Astrocyte (in vitro differentiated cells and primary cell): ENCODE measurements at regions not wholly inside any gene's neighbourhood (a gene's known extent, or its start where the extent isn't known, plus 50 kb on each side); places are given as distances from the start of the nearest gene placed in this dataset.

Source experiments
- DNase-seq: peaks from one replicate; pipeline ENCODE4 v3.0.0-alpha.2; 2010; ENCODE audit warnings: low read depth
- FAIRE-seq: peaks from 2 replicates; lab custom pipeline; 2011; peaks lifted over from hg19 to GRCh38; lab: Jason Lieb, UNC
- H2AFZ ChIP-seq: 2 replicates; pipeline ENCODE4 v1.6.0; 2012; ENCODE audit warnings: low read depth, low read length, inconsistent platforms
- H3K27ac ChIP-seq: 2 replicates; pipeline ENCODE4 v1.5.1; 2011; ENCODE audit warnings: low read depth, low read length, inconsistent platforms
- H3K27me3 ChIP-seq: 2 replicates; pipeline ENCODE4 v1.6.0; 2011; ENCODE audit warnings: low read length, inconsistent platforms; ENCODE audit not compliant: insufficient read depth
- H3K36me3 ChIP-seq: 2 replicates; pipeline ENCODE4 v1.5.1; 2011; ENCODE audit warnings: low read length, inconsistent platforms; ENCODE audit not compliant: insufficient read depth
- H3K4me1 ChIP-seq: 2 replicates; pipeline ENCODE4 v1.5.1; 2011; ENCODE audit warnings: low read length, inconsistent platforms; ENCODE audit not compliant: insufficient read depth
- H3K4me2 ChIP-seq: 2 replicates; pipeline ENCODE4 v1.6.0; 2012; ENCODE audit warnings: low read length, inconsistent platforms
- H3K4me3 ChIP-seq: 2 replicates; pipeline ENCODE4 v1.5.1; 2011; ENCODE audit warnings: low read depth, mild to moderate bottlenecking, low read length, inconsistent platforms; ENCODE audit not compliant: insufficient read depth
- H3K79me2 ChIP-seq: 2 replicates; pipeline ENCODE4 v1.6.0; 2012; ENCODE audit warnings: mild to moderate bottlenecking, low read length, inconsistent platforms; ENCODE audit not compliant: insufficient read depth
- H3K9ac ChIP-seq: 2 replicates; pipeline ENCODE4 v1.6.0; 2012; ENCODE audit warnings: mild to moderate bottlenecking, low read length, inconsistent platforms
- H3K9me3 ChIP-seq: 2 replicates; pipeline ENCODE4 v1.5.1; 2012; ENCODE audit warnings: low read depth, mild to moderate bottlenecking, low read length, inconsistent platforms; ENCODE audit not compliant: insufficient read depth
- H4K20me1 ChIP-seq: 2 replicates; pipeline ENCODE4 v1.6.0; 2012; ENCODE audit warnings: low read length, inconsistent platforms; ENCODE audit not compliant: insufficient read depth
- H3K27ac Mint-ChIP-seq: one replicate; pipeline ENCODE4 v1.8.0; 2021; ENCODE audit warnings: mild to moderate bottlenecking, mixed read lengths; ENCODE audit not compliant: unreplicated experiment
- H3K27me3 Mint-ChIP-seq: one replicate; pipeline ENCODE4 v1.8.0; 2021; ENCODE audit warnings: low read depth, mixed read lengths; ENCODE audit not compliant: unreplicated experiment
- H3K36me3 Mint-ChIP-seq: one replicate; pipeline ENCODE4 v1.8.0; 2021; ENCODE audit warnings: low read depth, mixed read lengths; ENCODE audit not compliant: unreplicated experiment
- H3K4me1 Mint-ChIP-seq: one replicate; pipeline ENCODE4 v1.8.0; 2021; ENCODE audit warnings: low read depth, mixed read lengths; ENCODE audit not compliant: unreplicated experiment
- H3K4me3 Mint-ChIP-seq: one replicate; pipeline ENCODE4 v1.8.0; 2021; ENCODE audit warnings: mild to moderate bottlenecking, moderate library complexity, mixed read lengths; ENCODE audit not compliant: unreplicated experiment
- H3K9me3 Mint-ChIP-seq: one replicate; pipeline ENCODE4 v1.8.0; 2021; ENCODE audit warnings: mild to moderate bottlenecking, mixed read lengths; ENCODE audit not compliant: unreplicated experiment
- CTCF ChIP-seq: IDR thresholded peaks from 2 replicates; pipeline ENCODE4 v1.5.1; 2011; ENCODE audit warnings: low read depth, mild to moderate bottlenecking, inconsistent platforms, low read length, moderate library complexity; ENCODE audit not compliant: insufficient read depth
- EZH2 ChIP-seq: IDR thresholded peaks from 2 replicates; pipeline ENCODE4 v1.6.1; 2012; ENCODE audit warnings: mild to moderate bottlenecking, low read length, inconsistent platforms; ENCODE audit not compliant: insufficient read depth

GRCh38 chr3:25283613-25284012, 144.4 kb upstream of the RARB start:
- H3K9me3 Mint-ChIP-seq, result peaks cover 6% of the 10 kb centered on the region
- H3K36me3 Mint-ChIP-seq, result no peaks in the 10 kb centered on the region
- H3K4me1 ChIP-seq, result no peaks in the 10 kb centered on the region
- FAIRE-seq (no peak), DNase-seq (no peak)
- no peaks in the 10 kb centered on the region for H4K20me1 ChIP-seq
- TF ChIP-seq CTCF (no peak), EZH2 (no peak)
- H3K36me3 ChIP-seq, result no peaks in the 10 kb centered on the region
- H3K4me3 ChIP-seq, result no peak overlapping the region
- no peaks in the 10 kb centered on the region for H3K79me2 ChIP-seq
- no peak overlapping the region for H3K4me2 ChIP-seq
- no peak overlapping the region for H3K27ac Mint-ChIP-seq
- H2AFZ ChIP-seq, result no peak overlapping the region
- no peaks in the 10 kb centered on the region for H3K9me3 ChIP-seq
- H3K4me3 Mint-ChIP-seq, result no peak overlapping the region
- no peak overlapping the region for H3K27ac ChIP-seq
- no peaks in the 10 kb centered on the region for H3K4me1 Mint-ChIP-seq
- no peak overlapping the region for H3K9ac ChIP-seq
- H3K27me3 ChIP-seq, result no peaks in the 10 kb centered on the region
- H3K27me3 Mint-ChIP-seq, result no peaks in the 10 kb centered on the region

GRCh38 chr3:25284249-25284648, 143.8 kb upstream of the RARB start:
- TF ChIP-seq CTCF, result no peak
- no peak for TF ChIP-seq EZH2
- Histone ChIP-seq H2AFZ (no peak overlapping the region), H3K4me2 (no peak overlapping the region), H3K4me3 (no peak overlapping the region), H4K20me1 (no peaks in the 10 kb centered on the region), H3K9ac (no peak overlapping the region), H3K27ac (no peak overlapping the region), H3K79me2 (no peaks in the 10 kb centered on the region), H3K4me1 (no peaks in the 10 kb centered on the region), H3K36me3 (no peaks in the 10 kb centered on the region), H3K27me3 (no peaks in the 10 kb centered on the region), H3K9me3 (no peaks in the 10 kb centered on the region)
- DNase-seq, result no peak
- Mint-ChIP-seq H3K36me3 (no peaks in the 10 kb centered on the region), H3K27ac (no peak overlapping the region), H3K9me3 (peaks cover 6% of the 10 kb centered on the region), H3K4me3 (no peak overlapping the region), H3K27me3 (no peaks in the 10 kb centered on the region), H3K4me1 (no peaks in the 10 kb centered on the region)
- FAIRE-seq, result no peak

GRCh38 chr3:25287291-25287884, 140.7 kb upstream of the RARB start:
- H3K36me3 Mint-ChIP-seq, result no peaks in the 10 kb centered on the region
- Histone ChIP-seq H3K4me1 (no peaks in the 10 kb centered on the region), H2AFZ (no peak overlapping the region), H3K79me2 (no peaks in the 10 kb centered on the region), H3K27me3 (no peaks in the 10 kb centered on the region), H3K4me2 (no peak overlapping the region), H3K36me3 (no peaks in the 10 kb centered on the region), H3K4me3 (no peak overlapping the region), H3K27ac (no peak overlapping the region), H3K9ac (no peak overlapping the region), H3K9me3 (no peaks in the 10 kb centered on the region), H4K20me1 (no peaks in the 10 kb centered on the region)
- no peaks in the 10 kb centered on the region for H3K4me1 Mint-ChIP-seq
- H3K27ac Mint-ChIP-seq, result no peak overlapping the region
- FAIRE-seq (no peak), DNase-seq (no peak)
- H3K9me3 Mint-ChIP-seq, result peaks cover 4% of the 10 kb centered on the region
- H3K27me3 Mint-ChIP-seq, result peaks cover 3% of the 10 kb centered on the region
- no peak overlapping the region for H3K4me3 Mint-ChIP-seq
- TF ChIP-seq CTCF (no peak), EZH2 (no peak)
